ENCODE measurements at regions not wholly inside any gene's neighbourhood (a gene's known extent, or its start where the extent isn't known, plus 50 kb on each side); places are given as distances from the start of the nearest gene placed in this dataset.

GRCh38 chr10:78623578-78624215 lies 445.1 kb upstream of the ZMIZ1 start:
- no peaks in the 10 kb centered on the region for H4K20me1 ChIP-seq (ENCODE audit: insufficient read depth)
- H2AFZ ChIP-seq (ENCODE audit: low read depth) = no peak overlapping the region
- POLR2A ChIA-PET = no interaction called here
- H3K27me3 ChIP-seq (ENCODE audit: insufficient read depth) = no peaks in the 10 kb centered on the region
- H3K79me2 ChIP-seq (ENCODE audit: insufficient read depth) = no peaks in the 10 kb centered on the region
- H3K9me3 ChIP-seq = no peaks in the 10 kb centered on the region
- peak overlapping the region; percentile 75 to 91 for H3K27ac ChIP-seq (ENCODE audit: low read depth in 2 of 2, low read length in 1 of 2)
- no peaks in the 10 kb centered on the region for H3K9me2 ChIP-seq
- H3K4me1 ChIP-seq (ENCODE audit: control insufficient read depth in 1 of 2, insufficient read depth in 2 of 2, low read depth in 1 of 2, low read length in 1 of 2) = peaks cover 13 to 43% of the 10 kb centered on the region in 2 experiments; a peak in 3 of 4 replicates
- H3K4me2 ChIP-seq = peak overlapping the region; percentile 53; the same call in 1 of the 2 replicates
- no peak for DNase-seq
- CTCF ChIA-PET = interaction anchor here (1.6 kb wide), 1 partner anchor 151 kb away, joined by 4 read pairs; no protein-coding TSS in a partner anchor
- no peak overlapping the region for H3K9ac ChIP-seq
- no peak overlapping the region for H3K4me3 ChIP-seq (ENCODE audit: low read depth in 2 of 2, low read length in 1 of 2)
- H3K36me3 ChIP-seq (replicated peaks in 1 of 2; ENCODE audit: control insufficient read depth in 1 of 2, insufficient read depth in 2 of 2, low read length in 1 of 2) = no peaks in the 10 kb centered on the region
- 25% methylated on average over 4 of the region's 4 CpGs for WGBS (ENCODE audit: low lambda C conversion rate)
- H3F3A ChIP-seq (replicated peaks; ENCODE audit: insufficient read depth) = peaks cover 11% of the 10 kb centered on the region
- TF ChIP-seq TEAD4 (IDR thresholded peaks at IDR 0.05; ENCODE audit: borderline replicate concordance, insufficient read depth) (no peak), ZBTB33 (IDR thresholded peaks at IDR 0.05; ENCODE audit: borderline replicate concordance, low read depth) (no peak), RCOR1 (IDR thresholded peaks at IDR 0.05; ENCODE audit: low read length) (no peak), NFIC (IDR thresholded peaks at IDR 0.05; ENCODE audit: borderline replicate concordance) (no peak), RXRA (IDR thresholded peaks at IDR 0.05; ENCODE audit: borderline replicate concordance, low read depth) (peak; percentile 91), CHD2 (IDR thresholded peaks at IDR 0.05; ENCODE audit: low read length, partially characterized antibody) (no peak), GATA2 (CRISPR knock-in tag; IDR thresholded peaks at IDR 0.05) (no peak), POLR2AphosphoS5 (IDR thresholded peaks at IDR 0.05; ENCODE audit: low read depth, low read length) (peak; percentile 43; the same call in 1 of the 2 replicates), ELF1 (IDR thresholded peaks at IDR 0.05) (no peak), MEF2A (IDR thresholded peaks at IDR 0.05; ENCODE audit: borderline replicate concordance, low read depth) (no peak), MAX (IDR thresholded peaks at IDR 0.05; ENCODE audit: low read depth) (0 out of 2 replicates have a peak, but pooled peaks have one; percentile 21), FOXM1 (IDR thresholded peaks at IDR 0.05; ENCODE audit: low read depth) (no peak), EZH2phosphoT487 (IDR thresholded peaks at IDR 0.05; ENCODE audit: borderline replicate concordance, low read depth) (no peak), RFX5 (IDR thresholded peaks at IDR 0.05; ENCODE audit: low read length) (no peak), MXI1 (IDR thresholded peaks at IDR 0.05; ENCODE audit: low read depth, low read length) (no peak), RAD21 (IDR thresholded peaks at IDR 0.05; ENCODE audit: low read length) (no peak), YY1 (IDR thresholded peaks at IDR 0.05; ENCODE audit: low read depth) (no peak), USF2 (IDR thresholded peaks at IDR 0.05; ENCODE audit: borderline replicate concordance, low read depth, low read length) (no peak), TCF12 (IDR thresholded peaks at IDR 0.05) (peak; percentile 74; the same call in 1 of the 2 replicates), EP300 (IDR thresholded peaks at IDR 0.05; ENCODE audit: borderline replicate concordance in 1 of 2, low read depth in 1 of 2, low read length in 1 of 2) (no peak), PBX3 (IDR thresholded peaks at IDR 0.05) (peak; percentile 70), FOSL2 (IDR thresholded peaks at IDR 0.05; ENCODE audit: borderline replicate concordance, low read depth) (peak; percentile 83), TAF1 (IDR thresholded peaks at IDR 0.05; ENCODE audit: borderline replicate concordance, low read depth, low read length) (no peak), NRF1 (IDR thresholded peaks at IDR 0.05; ENCODE audit: low read depth, low read length) (no peak), IRF3 (IDR thresholded peaks at IDR 0.05; ENCODE audit: low read depth, low read length) (no peak), SIN3A (IDR thresholded peaks at IDR 0.05; ENCODE audit: borderline replicate concordance, low read depth, low read length) (no peak), FOXJ3 (CRISPR knock-in tag; IDR thresholded peaks at IDR 0.05) (no peak), SMC3 (IDR thresholded peaks at IDR 0.05; ENCODE audit: low read depth, low read length) (no peak), GABPA (IDR thresholded peaks at IDR 0.05; ENCODE audit: low read depth) (no peak), JUND (IDR thresholded peaks at IDR 0.05) (peak; percentile 80)
